ENCODE measurements at regions not wholly inside any gene's neighbourhood (a gene's known extent, or its start where the extent isn't known, plus 50 kb on each side); places are given as distances from the start of the nearest gene placed in this dataset.
"Not testable (repeated sequence)": the region's sequence is repeated elsewhere in the genome, so short reads cannot be mapped to it uniquely, and the experiment has no call there.

DNA sequence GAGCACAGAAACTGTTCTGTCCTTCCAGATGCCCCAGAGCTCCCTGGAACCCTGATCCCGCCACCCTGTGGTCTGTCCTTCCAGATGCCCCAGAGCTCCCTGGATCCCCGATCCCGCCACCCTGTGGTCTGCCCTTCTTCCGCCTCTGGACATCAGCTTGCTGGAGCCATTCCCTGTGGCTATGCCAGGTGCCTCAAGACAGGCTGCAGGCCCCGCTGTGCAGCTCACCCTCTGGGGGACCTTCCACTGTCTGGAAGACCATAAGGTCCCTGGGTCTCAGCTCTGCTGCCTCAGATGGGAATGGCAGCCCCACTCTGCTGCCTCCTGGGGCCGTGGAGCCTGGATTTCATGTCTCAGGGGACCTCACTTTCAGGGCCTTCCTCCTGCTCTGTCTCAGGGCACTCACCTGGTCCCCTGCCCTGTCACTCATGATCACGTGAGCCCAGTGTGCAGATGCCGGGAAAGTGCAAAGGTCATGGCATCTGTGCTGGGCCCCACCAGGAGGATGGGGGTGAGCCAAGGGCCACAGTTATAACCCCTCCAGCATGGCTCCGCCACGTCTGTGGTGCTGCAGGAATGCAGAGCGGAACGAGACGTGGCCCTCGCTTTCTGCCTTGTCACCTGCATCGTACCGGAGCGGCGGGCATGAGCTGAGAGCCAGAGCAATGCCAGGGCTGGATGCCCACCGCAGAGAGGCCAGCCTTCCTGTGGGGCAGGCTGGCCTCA, 1520.7 kb downstream of the BRD1 start:
- no peak for DNase-seq (ENCODE audit: low read depth)

DNA sequence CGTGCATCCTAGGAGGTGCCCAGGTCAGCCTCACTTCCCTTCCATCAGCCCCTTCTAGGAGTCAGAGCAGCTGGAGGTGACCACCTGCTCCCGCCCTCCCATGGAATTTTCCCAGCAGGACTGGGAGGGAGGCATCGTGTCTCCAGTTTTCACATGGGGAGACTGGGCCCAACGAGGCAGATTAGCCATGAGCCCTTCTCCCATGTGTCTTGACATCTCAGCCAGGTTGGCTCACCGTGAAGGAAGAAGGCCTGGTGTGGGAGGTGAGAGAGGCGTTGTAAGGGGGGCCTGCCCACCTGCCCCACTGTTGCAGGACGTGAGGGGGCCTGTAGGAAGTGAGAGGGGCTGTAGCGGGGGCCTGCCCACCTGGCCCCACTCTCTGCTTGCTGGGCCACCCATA, 1521.4 kb downstream of the BRD1 start:
- DNase-seq (ENCODE audit: low read depth), result no peak

DNA sequence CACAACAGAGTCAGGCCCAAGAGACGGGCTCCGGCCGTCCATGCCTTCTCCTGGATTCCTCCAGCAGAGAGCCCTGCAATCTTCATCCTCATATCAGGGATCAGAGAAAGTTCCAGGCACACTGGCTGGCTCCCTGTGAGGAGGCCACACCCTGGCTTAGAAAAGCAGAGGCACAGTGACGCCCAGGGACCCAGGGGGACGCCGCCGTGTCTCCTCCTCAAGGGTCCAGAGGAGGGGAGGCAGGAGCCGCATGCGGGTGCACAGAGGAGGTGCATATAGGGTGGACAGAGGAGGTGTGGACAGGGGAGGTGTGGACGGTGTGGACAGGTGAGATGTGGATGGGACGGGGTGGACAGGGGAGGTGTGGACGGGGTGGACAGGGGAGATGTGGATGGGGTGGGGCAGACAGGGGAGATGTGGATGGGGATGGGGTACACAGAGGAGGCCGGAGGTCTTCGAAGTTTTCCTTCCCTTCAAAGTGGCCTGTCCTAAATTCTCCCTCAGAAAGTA, 1521.9 kb downstream of the BRD1 start:
- DNase-seq (ENCODE audit: low read depth), result no peak

DNA sequence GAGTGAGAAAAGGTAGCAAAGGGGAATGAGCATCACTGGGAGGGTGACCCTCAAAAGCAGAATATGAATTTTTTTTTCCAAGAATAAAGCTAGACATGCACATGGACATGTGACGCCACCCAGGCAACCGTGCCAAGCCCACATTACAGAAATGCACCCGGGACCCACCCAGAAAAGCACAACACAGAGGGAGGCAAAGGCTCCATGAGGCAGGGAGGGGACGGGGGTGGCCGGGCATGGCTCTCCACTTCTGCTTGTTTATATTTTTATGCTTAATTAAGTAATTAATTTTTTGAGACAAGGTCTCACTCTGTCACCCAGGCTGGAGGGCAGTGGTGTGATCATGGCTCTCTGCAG, 1524.3 kb downstream of the BRD1 start:
- DNase-seq (ENCODE audit: low read depth), result no peak

DNA sequence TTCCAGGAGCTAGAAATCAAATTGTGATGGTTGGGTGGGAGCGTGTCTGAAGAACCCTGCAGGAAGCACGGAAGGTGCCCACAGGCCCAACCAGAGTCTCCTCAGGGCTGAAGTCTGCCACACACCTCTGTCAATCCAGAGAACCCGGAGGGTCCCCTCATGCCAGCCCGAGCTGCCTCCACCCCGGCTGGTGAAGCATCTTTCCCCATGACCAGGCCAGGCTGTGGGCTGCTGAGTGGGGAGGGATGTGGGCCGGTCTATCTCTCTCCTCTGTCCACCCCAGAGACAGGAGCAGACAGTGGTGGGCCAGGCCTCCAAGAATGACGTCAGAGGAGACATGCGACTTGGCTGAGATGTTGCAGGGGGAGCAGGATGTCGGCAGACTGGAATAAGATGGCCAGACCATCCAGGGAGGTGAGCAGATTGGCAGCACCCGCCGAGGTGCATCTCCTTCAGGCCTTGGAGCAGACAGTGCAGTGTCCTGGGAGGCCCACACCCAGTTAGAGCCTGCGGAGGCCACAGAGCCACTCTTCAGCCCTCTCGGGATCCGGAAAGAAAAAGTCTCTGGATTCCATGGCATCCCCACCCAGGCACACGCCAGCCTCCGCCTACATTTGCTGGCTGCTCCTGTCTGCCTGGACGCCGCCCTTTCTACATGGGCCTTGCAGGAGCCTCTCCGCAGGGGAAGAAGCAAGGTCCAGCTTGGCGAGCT, 1524.9 kb downstream of the BRD1 start:
- no peak for DNase-seq (ENCODE audit: low read depth)

DNA sequence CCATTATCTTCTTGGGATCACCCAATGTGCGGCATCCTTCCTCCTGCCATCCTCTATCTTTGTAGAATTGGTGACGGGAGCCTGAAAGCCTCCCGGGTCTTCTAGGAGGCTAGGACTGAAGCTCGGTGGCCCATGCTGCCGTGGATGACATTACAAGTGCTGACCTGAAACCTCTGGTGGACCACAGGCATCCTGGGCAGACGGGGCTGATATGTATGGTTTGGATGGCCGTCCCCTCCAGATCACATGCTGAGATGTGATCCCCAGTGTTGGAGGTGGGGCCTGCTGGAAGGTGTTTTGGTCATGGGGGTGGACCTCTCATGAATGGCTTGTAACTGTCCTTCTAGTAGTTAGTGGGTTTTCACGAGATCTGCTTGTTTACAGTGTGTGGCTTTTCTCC, 1525.8 kb downstream of the BRD1 start:
- no peak for DNase-seq (ENCODE audit: low read depth)

DNA sequence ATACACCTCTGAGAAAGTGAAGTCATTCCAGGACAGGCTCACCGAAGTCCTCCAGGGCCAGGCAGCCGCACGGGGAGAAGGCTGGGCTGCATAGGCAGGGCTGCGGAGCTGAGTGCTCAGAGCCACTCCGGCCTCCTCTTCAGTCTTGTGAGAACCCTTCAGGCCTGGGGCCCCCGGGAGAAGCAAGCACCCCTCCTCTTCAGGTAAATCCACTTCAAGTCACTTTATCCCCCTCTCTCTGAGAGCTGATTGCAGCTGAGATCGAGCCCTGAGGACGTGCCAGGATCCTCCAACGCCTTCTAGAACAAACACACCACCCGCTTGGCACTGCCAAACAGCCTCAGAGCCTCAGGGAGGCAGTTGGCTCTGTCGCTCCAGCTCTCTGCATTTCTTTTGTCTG, 1526.3 kb downstream of the BRD1 start:
- DNase-seq (ENCODE audit: low read depth), result no peak

DNA sequence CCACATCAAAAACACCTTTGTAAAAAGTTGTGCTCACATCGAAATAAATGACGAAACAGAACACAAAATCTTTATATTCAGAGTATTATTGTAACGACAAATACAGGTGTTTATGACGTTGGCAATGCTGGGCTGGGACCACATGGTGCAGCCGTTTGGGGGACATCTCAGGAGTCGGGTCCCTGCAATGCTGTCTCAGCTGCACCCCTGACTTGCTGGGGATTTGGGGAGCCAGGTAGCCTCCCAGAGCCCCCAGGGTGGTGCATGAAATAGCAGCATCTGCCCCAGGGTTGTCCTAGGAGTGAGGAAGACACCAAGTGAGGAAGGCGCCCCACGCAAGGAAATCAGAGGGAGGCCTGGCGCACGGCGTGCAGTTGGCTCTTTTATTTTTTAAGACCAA, 1526.8 kb downstream of the BRD1 start:
- no peak for DNase-seq (ENCODE audit: low read depth)

DNA sequence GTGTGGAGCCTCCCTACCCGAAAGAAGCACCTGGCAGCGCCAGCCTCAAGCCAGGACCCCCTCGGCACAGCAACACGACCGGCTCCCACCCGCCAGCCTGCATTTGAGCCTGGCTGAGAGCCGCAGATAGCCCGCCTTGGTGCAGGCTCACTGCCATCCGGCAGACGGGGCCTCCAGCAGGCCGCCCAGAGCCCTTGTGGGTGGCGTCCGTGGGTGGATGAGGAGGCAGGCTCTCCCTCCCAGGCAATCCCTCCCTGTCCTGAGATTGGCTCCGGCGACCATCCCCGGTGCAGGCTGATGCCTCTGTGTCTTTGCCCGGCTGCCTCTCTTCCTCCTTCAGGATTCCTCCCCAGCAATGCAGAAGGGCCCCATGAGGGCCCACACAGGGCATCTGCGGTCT, 1527.9 kb downstream of the BRD1 start:
- DNase-seq (ENCODE audit: low read depth), result no peak

DNA sequence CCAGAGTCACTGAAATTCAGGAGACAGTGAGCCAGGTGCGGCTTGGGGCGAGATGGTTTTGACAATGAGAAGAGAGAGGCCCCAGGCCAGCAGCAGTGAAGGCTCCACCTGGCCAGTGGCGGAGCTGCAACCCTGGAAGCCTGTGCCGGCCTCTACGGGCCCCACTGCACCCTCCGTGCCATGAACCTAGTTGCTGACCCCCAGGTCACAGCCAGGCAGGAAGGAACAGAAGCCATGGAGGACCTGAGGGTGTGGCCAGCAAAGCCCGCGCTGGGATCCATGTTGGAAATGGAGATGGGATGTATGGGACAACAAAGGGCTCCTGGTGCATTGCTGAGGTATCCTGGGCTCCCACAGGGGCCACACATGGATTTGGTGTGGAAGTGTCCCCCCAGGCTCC, 1528.5 kb downstream of the BRD1 start:
- no peak for DNase-seq (ENCODE audit: low read depth)

DNA sequence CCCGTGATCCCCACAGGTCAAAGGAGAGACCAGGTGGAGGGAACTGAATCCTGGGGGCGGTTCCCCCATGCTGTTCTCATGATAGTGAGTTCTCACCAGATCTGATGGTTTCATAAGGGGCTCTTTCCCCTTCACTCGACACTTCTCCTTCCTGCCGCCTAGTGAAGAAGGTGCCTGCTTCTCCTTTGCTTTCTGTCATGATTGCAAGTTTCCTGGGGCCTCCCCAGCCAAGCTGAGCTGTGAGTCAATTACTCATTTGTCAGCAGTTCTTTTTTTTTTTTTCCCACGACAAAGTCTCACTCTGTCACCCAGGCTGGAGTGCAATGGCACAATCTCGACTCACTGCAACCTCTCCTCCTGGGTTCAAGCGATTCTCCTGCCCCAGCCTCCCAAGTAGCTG, 1530.4 kb downstream of the BRD1 start:
- DNase-seq (ENCODE audit: low read depth), result no peak

DNA sequence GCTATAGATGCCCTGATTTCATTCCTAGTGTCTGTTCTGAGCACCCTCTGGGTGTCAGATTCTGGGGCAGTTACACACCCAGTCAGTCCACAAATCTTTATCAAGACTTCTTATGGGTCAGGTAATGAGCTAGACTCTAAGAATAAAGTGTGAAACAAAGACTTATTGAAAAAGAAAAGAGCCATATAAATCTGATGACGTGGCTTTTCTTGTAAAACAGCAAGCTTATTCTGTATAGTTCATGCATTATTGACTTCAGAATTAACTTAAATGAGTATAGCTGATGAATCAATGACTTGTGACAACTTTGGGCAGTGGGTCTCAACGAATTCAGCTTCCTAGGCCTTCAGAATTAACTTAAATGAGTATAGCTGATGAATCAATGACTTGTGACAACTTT, 1527.5 kb downstream of the TBC1D22A start:
- DNase-seq (ENCODE audit: low read depth), result not testable (repeated sequence)

DNA sequence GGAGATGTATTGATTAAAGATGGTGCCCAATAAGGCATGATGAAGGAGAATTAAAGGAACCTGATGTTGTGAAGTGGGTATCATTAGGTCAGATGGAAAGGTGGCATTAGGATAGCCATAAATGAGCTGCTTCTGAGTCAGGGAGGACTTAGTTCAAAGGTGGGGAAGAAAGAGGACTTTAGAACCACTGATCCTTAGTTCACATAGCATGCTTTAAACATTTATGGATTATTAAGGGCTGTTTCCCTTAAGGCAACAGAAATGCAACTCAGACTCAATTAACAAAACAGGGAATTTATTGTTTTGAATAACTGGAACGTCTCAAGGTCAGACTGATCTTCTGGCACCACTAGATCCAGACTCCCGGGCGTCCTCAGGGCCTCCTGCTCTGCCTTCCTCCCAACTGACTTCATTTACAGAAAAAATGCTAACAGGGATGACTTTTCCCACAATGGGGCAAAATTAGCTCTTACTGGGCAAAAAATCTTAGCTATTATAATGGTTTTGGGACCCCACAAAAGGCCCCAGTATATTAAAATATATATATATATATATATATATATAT, 1526.0 kb downstream of the TBC1D22A start:
- no peak for DNase-seq (ENCODE audit: low read depth)

DNA sequence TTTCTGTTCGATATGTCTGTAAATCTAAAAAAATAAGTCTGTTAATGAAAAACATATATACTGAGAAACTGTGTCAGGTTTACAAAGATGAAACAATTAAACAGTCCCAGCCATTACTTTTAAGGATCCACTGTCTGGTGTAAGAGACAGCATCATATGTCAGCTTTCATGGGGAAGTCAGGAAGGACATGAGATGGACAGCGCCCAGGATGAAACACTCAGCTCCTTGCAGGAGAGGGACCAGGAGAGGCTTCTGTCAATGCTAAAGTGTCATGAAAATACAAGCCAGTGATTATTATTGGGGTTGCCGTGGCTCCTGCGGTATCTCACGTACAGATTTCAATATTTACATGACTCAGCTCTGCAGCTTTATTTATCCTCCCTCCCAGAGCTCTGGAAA, 1524.6 kb downstream of the TBC1D22A start:
- no peak for DNase-seq (ENCODE audit: low read depth)

DNA sequence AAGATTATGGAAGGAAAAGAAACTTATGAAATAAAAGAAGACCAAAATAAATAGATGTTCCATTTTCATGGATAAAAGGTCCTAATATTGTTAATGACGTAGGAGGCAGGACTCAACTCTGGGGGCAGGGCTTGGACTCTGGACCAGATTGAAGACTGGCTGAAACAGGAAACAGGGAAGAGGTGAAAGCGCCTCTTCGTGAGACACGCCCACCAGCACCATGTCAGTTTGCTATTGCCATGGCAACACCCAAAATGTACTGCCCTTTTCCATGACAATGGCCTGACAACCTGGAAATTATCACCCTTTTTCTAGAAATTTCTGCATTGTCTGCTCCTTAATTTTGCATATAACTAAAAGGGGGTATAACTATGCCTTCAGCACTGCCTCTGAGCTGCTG, 1522.2 kb downstream of the TBC1D22A start:
- DNase-seq (ENCODE audit: low read depth), result no peak

DNA sequence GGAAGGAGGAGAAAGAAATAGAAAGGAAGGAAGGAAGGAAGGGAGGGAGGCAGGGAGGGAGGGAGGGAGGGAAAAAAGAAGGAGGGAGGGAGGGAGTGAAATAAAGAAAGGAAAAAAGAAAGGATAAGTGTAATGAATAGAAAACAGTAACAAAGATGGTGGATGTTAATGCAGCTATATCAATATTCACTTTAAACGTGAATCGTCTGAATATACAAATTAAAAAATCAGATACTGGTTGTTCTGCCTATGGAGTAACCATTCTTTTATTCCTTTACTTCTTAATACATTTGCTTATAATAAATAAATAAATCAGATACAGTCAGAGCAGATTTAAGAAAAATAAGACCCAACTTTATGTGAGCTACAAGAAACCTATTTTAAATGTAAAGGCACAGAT, 1520.4 kb downstream of the TBC1D22A start:
- no peak for DNase-seq (ENCODE audit: low read depth)

DNA sequence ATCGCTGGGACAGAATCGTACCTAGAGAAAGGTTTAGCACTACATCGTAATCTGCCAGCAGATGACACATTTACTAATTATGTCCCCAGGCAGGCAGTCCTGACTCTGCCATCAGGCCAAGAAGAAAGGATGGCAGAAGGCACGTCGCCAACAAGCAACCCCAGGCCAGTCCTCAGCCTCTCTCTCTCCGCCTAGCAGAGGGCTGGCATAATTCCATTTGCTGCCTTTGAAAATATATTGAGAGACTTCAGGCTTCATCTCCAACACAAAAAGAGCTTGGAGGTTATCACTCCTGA, 1517.0 kb downstream of the TBC1D22A start:
- no peak for DNase-seq (ENCODE audit: low read depth)

DNA sequence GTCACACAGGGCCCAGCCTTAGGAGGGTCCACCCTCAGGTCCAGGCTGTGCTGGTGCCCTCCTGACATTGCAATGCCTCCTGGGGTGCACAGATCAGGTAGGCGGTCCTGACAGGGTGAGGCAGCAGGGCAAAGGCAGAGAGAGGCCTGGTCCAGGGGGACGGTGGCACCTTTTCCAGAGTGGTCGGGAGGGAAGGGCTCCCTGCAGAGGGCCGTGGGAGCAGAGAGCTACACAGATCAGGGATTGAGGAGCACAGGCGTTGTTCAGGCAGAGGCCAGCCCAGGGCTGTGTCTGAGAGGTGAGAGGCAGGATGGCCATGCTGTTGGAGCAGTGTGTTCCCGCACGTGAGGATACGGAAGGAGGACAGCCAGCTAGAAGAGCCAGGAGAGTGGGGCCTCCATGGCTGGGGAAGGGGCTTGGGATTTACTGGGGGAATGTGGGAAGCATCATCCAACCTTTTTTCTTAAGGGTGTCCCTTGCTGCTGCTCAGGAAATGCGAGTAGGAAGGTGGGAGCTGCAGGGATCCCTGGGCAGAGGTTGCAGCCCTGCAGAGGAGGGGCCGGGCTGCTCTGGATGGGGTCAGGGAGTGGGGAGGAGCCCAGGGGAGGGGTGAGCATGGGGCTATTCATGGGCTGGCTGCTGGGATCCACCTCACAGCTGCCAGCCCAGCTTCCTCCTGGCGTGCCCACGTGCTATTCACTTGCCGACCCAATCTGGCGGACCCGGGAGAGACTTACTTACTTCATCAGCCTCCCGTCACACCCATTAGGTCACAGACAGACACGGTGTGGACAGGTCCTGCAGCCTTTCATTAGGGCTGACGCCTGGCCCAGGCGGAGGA, 1516.4 kb downstream of the TBC1D22A start:
- DNase-seq (ENCODE audit: low read depth), result no peak

DNA sequence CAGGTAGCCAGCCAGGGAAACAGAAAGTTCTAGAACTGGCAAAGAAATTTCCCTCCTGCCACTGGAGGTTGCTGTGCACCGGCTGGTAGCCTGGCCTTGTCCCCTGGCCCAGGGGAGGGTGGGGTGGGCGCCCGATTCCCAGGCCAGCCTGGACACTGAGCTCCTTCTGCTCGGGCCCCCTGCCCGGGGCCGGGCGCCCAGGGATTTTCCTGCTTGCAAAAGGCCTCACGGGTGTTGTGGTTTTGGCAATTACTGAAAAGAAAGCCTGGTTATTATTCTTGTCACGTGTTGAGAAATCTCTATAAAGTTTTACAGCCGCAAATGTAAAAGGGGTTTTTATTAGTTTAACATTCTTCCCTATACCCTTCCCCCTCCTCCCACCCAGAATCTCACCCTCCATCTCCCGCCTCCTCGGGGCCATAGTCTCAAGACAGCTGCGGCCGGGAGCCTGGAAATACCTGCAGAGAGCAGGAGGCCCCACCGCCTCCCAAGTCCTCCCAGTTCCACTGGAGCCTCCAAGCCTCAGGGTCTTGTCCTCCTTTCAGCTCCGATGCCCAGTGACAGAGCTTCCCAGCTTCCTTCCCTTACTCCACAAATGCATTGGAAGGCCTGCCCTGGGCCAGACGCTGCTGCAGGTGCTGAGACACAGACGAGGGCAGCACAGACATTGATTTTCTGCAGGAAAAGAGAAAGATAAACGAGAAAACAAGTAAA, 1515.6 kb downstream of the TBC1D22A start:
- no peak for DNase-seq (ENCODE audit: low read depth)

DNA sequence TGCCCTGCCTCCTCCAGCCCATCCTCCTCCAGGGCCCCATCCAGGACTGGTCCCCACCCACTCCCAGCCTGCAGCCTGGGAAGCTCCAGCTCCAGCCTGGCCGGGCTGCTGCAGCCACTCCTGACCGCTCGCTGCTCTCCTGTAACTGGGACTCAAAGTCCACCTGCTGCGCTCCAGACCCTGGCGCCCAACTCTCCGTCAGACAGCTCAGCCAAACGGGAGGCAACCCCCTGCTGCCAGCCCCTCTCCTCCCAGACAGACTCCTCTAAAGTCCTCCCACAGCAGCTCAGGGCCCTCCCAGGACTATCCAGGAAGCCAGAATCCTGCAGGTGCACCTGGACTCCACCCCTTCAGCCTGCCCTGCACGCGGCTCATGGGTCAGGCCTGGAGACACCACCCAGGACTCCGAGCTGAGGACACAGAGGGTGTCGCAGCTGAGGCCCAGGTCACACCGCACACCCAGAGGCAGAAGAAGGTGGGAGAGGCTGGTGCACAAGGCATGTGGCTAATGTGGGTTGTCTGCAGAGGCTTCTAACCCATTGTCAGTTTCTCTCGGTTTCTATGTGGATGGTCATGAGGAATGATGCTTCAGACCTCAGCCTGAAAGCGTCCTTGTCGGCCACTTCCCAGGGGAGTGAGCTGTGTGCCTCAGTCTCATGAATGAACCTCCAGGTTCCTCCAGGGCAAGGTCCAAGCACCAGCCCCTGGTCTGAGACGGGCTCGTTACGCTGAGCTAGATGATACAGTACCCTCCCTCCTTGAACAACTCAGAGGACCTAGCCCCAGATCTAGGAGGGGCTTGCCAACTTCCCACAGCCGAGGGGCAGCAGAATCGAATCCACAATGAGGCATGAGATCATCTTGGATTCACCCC, 1514.8 kb downstream of the TBC1D22A start:
- no peak for DNase-seq (ENCODE audit: low read depth)

DNA sequence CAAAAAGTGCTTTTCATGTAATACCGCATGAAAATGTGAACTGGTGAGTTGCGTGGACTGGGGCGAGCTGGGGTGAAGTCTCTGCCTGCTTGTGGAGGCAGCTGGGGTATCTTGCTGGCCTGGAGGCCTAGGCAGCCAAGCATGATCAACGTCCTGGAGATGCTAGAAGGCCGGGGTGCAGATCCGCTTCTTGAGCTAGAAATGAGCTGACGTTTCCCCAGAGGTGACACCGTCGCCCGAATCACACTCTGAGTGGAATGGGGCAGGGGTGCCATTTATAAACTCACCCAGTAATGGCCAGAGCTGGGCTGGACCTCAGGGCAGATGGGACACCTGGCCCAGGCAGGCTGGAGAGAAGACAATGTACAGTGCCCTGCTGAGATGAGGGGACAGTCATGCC, 1513.0 kb downstream of the TBC1D22A start:
- DNase-seq (ENCODE audit: low read depth), result no peak

Data from stimulated activated CD8-positive, alpha-beta memory T cell treated with anti-CD3 and anti-CD28 coated beads, Interleukin-12 subunit alpha, Interleukin-12 subunit beta, amount 100 ng/mL, for 4 hours (primary cell).